ENCODE measurements at regions not wholly inside any gene's neighbourhood (a gene's known extent, or its start where the extent isn't known, plus 50 kb on each side); places are given as distances from the start of the nearest gene placed in this dataset.

DNA sequence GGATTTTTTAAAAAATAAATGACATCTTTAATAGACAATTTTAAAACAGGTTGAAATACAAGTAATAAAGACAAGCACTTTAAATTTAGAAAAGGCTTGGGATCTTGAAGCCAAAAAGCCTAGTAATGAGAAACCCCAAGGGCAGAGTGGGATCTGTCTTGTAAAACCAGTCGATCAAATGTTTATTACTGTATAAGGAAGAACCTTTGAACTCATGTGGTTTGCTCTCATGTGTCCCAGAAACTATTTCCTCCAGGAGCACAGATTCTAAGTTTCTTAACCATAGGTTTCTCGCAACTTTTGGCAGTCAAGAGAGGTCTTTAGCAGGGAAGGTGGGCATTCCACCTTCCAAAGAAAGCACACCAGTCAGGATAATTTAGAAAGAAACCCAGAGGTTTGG, 541.7 kb upstream of the BTBD3 start:
- no peak for DNase-seq

DNA sequence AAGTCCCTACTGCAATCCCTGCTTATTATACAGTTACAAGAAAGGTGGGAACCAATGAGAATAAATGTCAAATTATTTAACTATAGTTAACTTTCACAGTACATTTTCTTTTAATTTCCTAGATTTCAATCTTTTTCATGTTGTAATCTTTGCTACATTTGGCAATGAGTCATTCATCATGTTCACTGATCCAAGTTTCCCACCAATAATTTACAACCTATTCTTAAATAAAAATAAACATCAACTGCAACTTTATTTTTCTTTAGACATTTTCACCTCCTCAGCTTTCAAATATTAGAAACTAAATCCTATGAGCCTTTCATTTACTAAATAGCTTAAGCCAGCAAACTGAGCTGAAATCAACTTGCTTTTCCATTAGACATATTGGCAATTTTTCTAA, 541.3 kb upstream of the BTBD3 start:
- no peak for DNase-seq

DNA sequence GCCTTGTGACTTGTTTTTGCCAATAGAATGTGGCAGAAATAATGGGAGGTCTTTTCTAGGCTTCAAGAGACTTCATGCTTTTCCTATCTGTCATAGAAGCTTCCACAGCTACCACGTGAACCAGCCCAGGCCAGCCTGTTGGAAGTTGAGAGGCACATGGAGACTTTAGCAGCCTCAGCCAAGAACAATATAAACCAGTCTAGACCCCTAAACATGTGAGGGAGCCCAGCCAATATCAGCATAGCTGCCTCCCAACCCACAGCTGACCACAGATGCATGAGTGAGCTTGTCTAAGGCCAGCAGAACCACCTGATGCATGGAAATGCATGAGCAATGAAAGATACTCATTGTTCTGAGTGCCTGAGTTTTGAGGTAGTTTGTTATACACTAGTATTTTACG, 540.7 kb upstream of the BTBD3 start:
- DNase-seq = no peak

DNA sequence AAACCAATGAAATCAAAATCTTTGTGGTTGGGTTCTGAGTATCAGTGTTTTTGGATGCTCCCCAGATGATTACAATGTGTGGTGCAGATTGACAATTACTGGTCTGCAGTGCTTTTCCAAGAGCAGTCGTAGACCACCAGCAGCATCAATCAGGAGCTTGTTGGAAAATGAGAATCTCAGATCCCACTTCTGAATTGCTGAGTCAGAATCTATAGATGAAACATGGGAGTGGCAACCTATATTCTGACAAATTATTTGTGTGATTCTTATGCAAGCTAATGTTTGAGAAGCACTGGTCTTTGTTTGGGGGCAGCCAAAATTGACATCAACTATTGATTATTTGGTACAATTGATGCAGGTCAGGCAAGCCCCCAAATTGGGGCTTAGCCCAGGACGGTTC, 539.9 kb upstream of the BTBD3 start:
- DNase-seq = no peak

DNA sequence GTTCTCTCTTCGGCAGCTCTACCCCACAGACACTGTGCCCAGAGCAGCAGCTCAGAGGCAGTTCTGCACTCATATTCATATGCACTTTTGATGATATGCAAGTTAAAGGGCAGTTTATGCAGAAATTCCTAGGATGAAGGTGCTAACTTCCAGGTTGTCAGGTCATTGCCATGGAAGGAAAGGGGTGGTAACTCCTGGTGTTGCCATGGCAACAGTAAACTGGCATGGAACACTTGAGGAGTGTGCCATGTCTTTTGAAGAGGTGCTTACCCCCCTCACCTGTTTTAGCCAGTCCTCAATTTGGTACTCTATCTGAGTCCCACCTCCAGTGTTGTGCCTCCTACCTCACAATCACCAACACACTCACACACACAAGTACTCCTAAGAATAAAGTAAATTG, 539.4 kb upstream of the BTBD3 start:
- no peak for DNase-seq

DNA sequence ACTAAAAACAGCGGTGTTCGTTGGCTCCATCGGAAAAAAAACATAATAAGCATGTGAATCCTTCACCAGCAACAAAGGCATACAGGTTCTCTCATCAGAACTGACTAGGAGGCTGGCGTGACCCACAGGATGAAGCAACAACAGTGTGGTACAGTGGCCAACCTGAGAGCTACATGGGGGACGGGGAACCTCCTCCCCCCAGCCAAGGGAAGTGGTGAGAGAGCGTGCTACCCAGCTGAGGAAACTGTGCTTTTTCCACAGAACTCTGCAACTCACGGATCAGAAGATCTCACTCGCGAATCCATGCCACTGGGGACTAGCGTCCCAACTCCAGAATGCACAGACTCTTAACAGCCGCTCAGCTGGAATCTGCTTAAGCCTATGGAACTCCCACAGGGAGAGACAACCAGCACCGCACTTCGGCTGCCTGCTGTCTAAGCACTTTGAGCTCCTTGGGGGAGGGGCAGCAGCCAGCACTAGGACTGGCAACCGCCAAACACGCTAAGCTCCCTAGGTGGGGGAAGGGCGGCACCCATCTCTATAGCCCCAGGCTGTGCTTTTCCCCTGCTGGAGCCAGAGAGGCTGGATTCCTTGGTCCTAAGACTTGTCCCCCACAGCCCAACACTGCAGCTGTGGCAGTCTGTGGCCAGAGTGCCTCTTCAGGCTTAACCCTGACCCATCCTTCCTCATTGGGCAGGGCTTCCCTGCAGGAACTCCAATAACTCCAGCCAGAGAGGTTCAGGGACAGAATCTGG, 538.3 kb upstream of the BTBD3 start:
- no peak for DNase-seq

DNA sequence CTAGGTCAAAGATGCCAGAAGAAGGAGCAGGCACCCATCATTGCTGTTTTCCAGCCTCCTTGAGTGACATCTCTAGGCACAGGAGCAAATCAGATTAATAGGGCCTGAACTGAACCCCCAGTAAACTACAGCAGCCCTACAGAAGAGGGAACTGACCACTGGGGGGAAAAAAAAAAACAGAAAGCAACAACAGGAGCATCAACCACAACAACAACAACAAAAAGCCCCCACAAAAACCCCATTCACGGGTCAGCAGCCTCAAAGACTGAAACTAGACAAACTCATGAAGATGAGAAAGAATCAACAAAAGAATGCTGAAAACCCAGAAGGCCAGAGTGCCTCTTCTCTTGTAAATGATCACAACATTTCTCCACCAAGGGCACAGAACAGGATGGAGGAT, 537.4 kb upstream of the BTBD3 start:
- no peak for DNase-seq

DNA sequence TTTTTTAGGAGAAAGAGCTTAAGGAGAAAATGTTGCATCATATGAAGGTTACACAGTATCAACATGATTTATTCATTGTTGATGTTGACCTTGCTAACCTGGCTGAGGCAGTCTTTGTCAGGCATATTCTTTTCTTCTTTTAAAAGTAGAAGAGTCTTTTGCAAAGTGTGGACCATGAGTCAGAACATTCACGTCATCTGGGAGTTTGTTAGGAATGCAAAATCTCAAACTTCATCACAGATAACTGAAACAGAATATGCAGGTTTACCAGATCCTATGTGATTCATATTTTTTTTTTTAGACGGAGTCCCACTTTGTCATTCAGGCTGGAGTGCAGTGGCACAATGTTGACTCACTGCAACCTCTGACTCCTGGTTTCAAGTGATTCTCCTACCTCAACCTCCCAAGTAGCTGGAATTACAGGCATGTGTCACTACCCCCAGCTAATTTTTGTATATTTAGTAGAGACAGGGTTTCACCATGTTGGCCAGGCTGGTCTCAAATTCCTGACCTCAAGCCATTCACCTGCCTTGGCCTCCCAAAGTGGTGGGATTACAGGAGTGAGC, 530.4 kb upstream of the BTBD3 start:
- no peak for DNase-seq

DNA sequence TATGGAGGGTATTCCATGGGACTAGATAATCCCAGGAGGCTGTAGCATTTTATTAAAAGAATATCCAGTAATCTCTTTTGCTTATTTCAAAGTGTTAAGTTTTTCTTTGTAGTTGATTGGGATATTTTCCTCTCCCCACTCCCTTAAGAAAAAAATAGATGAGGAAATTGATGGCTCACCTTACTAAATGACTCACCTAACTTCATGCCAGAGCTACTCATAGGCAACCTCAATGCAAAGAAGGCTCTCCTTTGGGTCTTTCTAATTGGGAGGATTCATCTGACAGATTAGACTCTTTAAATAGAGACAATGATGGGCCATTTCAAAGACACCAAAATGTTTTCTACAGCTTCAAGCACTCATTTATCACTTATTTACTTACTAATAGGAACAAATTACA, 528.5 kb upstream of the BTBD3 start:
- DNase-seq = no peak

DNA sequence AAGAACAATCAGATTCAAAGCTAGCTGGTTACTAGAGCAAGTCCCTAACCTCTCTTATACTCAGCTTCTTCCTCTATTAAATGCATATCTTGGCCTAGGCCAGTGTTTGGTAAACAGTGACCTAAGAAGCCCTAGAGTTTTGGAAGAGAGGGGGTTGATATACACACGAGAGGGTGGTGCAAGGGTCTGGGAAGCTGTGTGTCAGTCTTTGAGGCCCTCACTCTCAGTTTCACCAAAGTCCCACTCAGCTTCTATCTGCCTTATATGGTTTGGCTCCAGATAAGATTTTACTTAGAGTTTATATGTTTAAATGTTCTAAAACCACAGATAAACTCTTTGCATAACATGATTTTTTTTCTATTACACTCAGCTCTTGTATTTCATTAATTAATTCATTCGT, 526.1 kb upstream of the BTBD3 start:
- no peak for DNase-seq

DNA sequence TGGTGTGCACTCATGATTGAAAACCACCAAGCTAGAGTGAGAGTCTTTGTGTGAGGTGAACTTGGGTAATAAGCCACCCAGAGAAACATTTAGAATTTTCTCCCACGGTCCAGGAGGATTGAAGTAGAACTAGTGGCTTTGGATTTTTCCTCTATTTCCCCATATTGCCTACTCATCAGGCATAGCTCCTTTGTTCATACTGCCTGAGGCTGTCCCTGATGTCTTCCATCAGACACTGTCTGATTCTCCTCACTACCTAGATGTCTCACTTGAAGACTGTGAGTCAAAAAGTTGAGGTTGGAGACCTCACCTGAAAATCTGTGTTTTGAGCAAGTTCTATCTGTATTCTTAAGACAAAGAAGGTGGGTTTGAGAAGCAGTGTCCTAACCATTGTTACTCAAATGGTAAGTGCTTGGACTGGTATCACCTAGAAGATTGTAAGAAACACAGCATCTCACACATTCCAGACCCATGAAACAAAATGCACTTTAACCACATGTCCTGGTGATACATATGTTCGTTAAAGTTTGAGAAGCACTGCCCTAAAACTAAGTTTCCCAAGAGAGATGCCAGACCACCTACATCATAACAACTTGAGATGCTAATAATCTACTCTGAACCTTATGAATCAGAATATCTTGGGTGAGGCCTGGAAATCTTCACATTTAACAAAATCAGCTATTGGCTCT, 523.4 kb upstream of the BTBD3 start:
- no peak for DNase-seq

DNA sequence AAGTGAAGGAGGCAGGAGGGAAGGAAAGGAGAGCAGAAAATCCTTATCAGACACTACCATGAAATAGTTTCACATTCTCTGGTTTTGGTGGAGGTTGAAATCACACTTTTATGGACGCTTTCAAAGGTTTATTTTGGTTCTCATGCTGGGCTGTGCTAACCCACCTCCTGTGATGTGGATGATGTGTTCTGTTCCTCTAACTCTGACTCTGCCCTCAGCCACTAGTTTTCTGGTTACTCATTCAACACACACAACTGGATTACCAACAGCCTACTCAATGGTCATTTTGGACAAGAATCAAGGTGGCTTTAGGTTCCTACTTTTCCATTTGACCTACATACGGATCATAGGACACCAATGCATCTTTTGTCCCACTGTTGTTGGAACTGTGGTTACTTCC, 522.1 kb upstream of the BTBD3 start:
- DNase-seq = no peak

DNA sequence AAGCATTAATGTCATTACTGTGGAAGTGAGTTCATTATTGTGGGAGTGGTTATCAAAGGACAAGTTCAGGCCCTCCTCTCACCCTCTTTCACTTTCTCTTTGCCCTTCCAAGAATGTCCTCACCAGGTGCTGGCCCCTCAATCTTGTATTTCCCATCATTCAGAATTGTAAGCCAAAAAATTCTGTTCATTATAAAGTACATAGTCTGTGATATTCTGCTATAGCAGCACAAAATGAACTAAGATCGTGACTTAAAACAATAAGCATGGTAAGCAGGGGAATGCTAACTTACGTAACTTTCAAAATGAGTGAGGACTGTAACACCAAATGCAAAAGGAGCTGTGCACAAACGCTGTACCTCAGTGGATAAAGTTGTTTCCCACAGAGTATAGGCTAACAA, 515.7 kb upstream of the BTBD3 start:
- no peak for DNase-seq

DNA sequence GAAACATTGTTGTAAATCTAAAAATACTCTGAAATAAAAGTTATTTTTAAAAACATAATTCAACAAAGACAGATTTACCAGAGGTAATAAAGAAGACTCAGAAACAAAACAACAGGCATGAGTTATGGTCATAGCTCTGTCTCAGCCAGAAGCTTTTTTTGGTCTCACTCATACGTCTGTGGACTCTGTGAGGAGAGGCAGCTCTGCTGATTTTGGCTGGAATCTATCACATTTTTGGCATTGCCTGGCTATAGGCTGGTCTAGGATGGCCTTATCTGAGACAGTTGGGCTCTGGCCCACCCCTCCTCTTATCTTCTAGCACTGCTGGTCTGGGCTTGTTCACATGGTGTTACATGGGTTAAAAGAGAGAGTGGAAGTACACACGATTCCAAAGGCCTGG, 514.0 kb upstream of the BTBD3 start:
- no peak for DNase-seq

DNA sequence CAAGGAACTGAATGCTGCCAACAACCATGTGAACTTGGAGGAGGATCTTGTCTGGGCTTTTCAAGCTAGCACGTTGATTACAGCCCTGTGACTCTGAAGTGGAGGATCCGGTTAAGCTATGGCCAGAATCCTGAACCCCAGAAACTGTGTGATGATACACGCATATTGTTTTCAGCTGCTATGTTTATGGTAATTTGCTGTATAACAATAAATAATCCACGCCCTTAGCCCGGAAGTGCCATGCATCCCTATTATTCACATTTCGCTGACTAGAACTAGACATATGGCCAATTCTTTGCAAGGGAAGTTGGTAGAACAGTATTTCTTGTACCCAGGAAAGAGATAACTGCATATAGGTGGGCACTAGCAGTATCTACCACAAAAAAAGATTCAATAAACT, 510.8 kb upstream of the BTBD3 start:
- DNase-seq = no peak

DNA sequence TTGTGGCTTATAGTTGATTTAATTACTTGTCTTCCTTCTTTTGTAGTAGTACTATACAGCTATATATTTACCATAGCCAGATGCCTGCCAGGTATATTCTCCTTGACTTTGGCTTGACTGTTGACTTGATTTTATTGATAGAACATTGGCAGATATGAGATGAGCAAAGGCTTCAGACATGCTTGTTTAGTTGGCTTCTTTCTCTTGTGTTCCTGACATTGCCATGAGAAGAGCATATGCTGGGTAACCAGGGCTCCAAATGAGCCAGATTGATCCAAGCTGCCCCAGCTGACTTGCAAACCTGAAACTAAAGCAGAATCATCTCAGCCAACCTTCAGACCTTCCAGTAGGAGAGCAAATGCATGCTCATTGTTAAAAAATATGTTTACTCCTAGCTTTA, 508.1 kb upstream of the BTBD3 start:
- no peak for DNase-seq

DNA sequence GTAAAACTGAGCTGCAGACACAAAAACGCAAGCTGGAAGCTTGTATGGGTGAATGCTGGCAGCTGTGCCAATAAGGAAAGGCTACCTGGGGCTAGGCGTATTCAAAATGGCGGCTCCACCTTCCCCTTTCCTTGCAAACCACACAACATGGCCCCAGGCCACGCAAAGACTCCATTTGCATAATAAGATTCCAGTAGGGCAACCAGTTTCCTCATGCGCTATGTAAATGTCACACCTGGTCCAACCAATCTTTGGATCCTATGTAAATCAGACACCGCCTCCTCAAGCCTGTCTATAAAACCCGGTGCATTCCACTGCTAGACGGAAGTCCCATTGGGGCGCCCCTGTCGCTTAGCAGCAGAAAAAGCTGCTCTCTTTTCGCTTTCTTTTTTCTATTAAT, 505.9 kb upstream of the BTBD3 start:
- no peak for DNase-seq

DNA sequence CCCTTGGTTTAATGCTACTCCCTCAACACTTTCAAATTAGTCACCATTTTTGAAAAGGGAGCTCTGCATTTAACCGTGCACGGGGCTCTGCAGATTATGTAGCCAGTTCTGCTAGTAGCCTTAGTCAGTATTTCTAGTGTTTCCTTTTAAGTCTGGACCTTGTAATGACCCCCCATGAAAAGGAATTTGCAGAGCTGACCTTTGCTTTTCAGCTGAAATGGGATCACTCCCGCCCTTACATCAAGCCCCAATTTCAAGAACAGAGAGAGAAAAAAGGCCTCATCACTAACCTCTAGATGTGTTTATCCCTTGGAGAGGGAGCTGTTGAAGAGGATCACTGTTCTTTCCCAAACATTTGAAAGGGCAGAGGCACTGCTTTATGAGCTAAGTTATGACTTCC, 490.7 kb upstream of the BTBD3 start:
- no peak for DNase-seq

DNA sequence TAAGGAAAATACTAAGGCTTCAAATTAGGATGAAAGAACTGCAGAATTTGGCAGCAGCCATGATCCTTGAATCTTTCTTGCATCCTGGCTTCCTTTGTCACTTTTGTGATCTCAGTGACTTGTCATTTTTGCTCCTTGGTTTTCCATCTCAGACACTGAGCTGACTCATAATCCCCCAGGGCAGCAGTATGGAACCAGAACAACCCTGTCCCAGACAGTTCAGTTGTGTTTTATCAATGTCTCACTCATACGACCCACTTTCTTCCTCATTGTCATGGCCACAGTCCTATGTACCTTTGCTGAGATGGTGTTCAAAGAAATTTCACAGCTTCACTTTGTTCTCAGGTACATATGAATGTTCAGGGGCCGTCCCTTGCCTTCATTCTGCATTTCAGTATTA, 488.5 kb upstream of the BTBD3 start:
- no peak for DNase-seq

DNA sequence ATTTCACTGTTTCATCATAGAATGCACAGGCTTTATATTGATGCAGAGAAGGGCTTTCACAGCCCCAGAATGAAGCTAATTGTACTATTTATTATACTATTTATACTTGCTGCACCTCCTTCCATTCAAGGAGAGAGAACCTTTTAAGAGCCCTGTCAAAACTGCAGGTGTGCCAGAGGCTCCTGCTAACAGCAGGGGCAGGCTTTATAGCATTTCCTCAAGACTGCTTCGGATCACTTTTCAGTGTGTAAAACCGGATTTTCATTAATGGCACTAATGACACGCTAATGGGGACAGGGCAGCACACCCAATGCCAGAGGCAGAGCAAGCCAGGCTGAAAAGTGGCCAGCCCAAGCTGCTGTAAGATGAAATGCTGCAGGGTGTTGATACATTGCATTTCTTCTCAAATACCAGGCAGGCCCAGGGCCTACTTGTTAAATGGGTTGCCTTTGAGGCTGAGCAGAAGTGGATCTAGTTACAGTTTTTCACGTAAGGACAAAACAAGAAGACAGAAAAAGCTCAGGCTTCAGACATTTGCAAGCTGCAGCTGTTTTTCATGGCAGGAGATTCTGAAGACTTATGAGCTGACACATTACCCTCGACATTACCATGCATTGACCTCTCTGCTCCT, 487.7 kb upstream of the BTBD3 start:
- DNase-seq = no peak

DNA sequence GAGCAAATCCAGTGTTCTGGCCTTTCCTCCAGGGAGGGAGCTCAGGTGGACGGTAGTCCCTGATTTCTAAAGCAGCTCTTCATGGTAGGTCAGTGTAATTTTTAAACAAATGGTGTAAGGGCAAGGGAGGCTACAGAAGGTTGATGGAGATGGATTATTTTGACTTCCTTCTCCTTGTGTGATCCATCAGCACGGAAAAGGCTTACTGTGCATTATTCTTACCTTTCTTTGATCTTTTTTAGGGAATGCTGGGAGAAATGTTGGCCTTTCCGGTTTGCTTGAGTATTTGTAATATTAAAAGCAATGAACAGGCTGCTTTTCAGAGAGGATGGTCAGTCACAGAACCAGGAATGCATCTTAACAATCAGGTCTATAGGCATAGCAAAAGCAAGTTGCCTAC, 487.0 kb upstream of the BTBD3 start:
- DNase-seq = no peak

DNA sequence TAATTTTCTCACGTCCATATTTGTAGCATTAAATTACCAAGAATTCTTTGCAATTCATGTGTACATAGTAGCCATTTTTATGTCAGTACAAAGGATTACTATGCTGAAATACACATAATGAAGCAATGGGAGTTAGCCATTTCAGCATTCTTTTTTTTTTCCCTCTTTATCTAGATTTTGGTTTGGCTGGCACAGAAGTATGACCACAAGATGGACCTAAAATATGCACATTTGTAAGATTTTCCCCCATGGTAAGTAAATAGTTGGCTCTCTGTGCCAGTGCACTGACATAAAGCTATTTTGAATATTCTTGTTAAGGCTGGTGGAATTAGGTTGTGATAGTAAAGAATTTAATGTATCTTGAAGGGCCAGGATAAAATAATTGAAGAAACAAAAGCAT, 486.1 kb upstream of the BTBD3 start:
- no peak for DNase-seq

DNA sequence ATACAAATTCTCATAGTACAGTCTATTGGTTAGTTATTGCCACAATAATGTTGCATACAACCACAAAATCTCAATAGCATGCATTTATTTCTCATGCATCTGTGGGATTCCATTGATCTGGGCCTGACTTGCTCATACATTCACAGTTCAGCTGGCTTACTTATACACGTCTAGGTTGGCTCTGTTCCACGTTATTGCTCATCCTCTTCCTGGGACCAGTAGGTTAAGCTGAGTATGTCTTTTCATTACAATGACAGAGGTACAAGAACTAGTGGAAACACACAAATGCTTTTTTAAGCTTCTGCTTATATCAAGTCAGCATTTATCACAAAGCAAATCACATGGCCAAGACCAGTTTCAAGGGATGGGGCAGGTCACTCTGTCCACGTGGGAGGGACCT, 485.3 kb upstream of the BTBD3 start:
- DNase-seq = no peak

Data from NCI-H1105 (cell line).